HG02840 (cell line): ENCODE measurements at regions not wholly inside any gene's neighbourhood (a gene's known extent, or its start where the extent isn't known, plus 50 kb on each side); places are given as distances from the start of the nearest gene placed in this dataset.

Experiments used
- ATAC-seq: cut with Tn5 transposase; IDR thresholded peaks from one replicate; pipeline ENCODE4 v1.9.1; 2021; ENCODE audit warnings: mild to moderate bottlenecking, moderate library complexity, moderate number of reproducible peaks; ENCODE audit not compliant: unreplicated experiment, low FRiP score

- ATAC-seq: no peak
These were observed 266.8 kb downstream of the SEC14L1 start for GRCh38 chr17:77407321-77408277.

DNA sequence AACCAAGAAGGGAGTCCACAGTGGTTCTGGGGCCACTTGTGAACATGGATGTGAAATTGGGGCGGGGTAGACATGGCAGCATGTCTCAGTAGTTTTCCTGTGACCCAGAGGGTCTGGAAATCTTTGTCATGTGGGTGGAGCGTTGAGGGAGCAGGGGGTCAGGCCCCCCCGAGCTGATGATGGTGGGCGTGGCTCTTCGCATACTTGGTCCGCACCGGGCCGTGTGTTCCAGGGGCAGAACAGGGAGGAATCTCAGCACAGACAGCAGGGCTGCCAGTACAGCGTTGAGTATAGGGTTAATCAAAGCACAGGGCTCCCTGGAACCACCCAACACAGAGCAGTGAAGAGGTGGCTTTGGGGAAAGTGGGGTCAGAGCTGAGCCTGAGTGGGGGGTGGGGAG is 267.5 kb downstream of the SEC14L1 start:
- no peak for ATAC-seq

- ATAC-seq: no peak
These were observed 268.8 kb downstream of the SEC14L1 start for GRCh38 chr17:77409282-77410161.

GRCh38 chr17:77410470-77410869 is 269.7 kb downstream of the SEC14L1 start:
- ATAC-seq: no peak

- ATAC-seq: no peak
These were observed 274.1 kb downstream of the SEC14L1 start for GRCh38 chr17:77414811-77415400.

DNA sequence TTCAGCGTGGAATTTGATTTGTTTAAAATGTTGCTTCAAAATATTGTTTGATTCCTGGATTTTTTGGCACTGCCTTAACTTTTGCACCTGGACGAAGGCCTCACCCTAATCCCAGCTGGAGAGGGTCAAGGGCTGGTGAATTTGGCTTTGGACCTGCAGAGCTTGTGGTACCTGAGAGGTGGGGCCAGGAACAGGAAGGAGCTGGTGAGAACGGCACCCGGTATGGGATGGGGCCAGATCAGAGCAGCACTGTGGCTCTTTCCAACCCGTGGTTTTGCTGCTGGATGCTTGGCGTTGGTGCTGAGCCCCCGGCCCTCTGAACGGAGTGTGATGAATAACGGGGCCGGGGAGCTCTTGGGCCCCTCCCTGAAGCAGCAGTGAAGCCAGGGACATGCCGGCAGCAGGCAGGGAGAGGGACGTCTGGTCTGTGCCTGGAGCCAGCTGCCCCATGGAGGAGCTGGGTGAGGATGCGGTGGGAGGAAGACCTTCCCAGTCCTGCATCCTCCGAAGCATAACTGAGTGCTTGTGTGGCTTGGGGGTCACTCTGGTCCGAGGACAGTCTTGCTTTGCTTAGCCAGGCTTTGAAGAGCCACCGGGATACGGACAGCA is 275.4 kb downstream of the SEC14L1 start:
- ATAC-seq: no peak

- no peak for ATAC-seq
These were observed 276.8 kb downstream of the SEC14L1 start for GRCh38 chr17:77417575-77417974.

DNA sequence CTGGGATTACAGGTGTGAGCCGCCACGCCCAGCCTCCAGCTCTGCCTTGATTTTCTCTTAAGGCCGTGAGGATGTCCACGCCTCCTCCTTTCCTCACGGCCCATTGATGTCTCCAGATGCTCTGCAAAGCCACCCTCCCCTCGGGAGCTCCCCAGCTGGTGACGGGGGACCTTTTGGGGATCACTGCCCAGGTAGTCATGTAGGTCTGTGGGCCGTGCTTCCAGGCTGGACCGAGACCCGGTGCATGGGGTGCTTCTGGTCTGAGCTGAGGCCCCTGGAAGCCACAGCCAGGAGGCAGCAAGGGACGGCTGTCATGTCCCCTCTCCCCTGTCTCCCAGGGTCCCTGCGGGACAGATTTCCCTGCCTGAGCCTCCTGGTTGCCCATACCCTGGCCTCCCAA is 277.8 kb downstream of the SEC14L1 start:
- ATAC-seq: no peak

DNA sequence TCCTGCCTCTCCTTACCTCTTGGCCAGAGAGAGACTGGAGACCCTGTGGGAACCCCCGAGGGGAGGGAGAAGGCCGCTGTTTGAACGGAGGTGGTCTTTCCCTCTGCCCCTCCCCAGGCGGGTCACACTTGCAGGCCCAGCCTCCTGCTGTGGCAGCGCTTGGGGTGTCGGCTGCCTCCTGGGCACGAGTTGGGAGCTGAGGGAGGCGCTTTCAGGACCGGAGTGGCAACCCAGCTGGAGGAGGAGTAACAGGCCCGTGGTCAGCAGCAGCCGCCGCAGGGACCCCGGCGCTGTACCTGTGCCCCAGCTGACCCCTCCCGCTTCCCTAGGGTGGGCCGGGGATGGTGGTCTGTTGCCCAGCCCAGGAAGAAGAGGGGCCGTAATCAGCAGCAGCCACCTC is 278.3 kb downstream of the SEC14L1 start:
- ATAC-seq: no peak

DNA sequence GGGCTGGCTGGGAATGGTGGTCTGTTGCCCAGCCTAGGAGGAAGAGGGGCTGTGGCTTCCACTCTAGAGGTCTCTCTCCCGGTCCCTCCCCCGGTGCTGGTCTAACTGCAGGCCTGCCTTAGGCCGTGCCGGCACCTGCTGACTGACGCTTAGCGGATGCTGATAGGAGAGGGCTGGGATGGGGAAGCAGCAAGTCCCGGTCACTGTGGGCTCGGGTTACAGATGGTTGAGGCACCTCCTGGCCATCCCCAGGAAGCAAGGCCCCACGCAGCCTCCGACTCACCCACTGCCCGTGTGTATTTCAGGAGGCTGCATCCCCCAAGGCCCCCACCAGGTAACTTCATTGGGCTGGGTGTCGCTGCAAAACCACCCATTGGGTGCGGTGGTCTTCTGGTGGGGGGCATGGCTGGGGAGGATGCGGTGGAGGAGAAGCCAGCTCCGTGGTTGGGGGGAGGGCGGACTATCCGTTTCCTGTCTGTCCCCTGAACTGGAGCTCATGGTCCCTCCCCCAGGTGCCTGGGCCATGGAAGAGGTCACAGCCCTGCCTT is 278.9 kb downstream of the SEC14L1 start:
- ATAC-seq: no peak

DNA sequence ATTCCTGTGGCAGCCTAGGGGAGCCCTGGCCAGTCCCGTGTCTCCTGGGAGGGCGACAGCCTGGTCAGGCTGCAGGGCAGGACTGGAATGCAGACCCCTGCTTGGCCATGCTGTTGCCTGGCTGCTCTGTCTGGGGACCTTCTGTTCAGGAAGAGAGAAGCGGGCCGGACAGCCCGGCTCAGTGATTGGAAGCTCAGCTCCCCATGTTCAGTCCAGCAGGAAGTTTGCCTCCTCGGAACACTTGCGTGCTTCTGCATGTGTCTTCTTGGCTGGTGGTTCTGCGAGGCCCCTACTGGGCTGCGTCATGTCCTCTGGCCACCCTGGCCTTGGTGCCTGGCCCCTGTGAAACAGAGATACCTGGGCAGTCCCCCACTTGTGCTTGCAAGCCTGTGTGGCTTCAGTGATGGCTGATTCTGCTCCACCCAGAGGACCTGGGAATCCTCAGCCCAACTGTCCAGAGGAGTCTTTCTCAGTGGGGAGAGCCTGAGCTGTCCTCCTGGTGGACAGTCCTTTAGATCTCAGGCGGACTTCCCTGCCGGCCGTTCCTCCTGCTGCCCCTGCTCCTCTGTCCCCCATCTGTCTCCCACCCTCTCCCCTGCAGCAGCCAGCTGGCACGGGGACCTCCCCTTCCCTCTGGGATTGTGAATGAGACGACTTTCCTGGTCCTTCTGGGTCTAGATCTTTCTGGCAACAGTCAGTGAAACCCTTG is 279.5 kb downstream of the SEC14L1 start:
- ATAC-seq: no peak

GRCh38 chr17:77420804-77421629 is 280.2 kb downstream of the SEC14L1 start:
- no peak for ATAC-seq

- no peak for ATAC-seq
These were observed 280.8 kb downstream of the SEC14L1 start for GRCh38 chr17:77421630-77421972.

DNA sequence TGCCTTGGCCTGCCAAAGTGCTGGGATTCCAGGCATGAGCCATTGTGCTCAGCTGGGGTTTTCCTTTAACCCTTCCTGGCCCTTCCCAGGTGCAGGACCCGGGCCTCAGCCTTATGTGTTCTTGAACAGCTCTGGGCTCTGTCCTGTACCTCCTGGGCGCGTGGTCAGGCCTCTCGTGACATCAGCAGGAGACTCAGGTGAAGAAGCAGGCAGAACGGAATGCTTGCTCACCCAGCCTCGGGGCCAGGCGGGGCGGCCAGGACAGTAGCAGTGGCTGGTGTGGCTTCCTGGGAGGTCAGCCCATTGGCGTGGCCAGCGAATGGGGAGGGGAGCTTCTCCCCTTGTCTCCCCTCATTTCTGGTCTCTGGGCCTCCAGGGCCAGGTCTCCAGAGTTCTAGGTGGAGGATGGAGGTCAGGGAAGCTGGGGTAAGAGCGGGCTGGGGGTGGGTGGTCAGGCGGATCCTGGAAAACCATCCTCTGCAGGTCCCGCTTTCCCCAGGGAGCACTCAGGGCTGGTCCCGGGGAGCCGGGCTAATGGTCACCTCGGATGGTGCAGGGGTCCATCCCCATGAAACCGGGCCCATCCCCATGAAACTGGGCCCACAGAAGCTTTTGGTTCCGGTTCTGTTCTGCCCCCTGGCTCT is 281.5 kb downstream of the SEC14L1 start:
- no peak for ATAC-seq

DNA sequence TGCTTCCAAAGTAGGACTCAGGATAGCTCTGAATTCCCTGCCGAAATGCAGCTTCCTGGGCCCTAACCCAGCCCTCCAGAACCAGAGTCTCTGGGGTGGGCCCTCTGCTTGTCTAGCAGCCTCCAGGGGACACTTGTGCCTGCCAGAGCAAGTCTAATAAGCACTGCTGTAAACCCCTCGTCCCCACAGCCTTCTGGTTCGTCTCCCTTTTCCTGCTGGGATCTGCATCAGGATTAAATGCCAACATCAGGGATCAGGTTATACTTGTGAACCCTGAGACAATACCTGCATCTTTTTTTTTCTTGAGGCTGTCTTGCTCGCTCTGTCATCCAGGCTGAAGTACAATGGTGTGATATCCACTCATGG is 282.0 kb downstream of the SEC14L1 start:
- no peak for ATAC-seq

DNA sequence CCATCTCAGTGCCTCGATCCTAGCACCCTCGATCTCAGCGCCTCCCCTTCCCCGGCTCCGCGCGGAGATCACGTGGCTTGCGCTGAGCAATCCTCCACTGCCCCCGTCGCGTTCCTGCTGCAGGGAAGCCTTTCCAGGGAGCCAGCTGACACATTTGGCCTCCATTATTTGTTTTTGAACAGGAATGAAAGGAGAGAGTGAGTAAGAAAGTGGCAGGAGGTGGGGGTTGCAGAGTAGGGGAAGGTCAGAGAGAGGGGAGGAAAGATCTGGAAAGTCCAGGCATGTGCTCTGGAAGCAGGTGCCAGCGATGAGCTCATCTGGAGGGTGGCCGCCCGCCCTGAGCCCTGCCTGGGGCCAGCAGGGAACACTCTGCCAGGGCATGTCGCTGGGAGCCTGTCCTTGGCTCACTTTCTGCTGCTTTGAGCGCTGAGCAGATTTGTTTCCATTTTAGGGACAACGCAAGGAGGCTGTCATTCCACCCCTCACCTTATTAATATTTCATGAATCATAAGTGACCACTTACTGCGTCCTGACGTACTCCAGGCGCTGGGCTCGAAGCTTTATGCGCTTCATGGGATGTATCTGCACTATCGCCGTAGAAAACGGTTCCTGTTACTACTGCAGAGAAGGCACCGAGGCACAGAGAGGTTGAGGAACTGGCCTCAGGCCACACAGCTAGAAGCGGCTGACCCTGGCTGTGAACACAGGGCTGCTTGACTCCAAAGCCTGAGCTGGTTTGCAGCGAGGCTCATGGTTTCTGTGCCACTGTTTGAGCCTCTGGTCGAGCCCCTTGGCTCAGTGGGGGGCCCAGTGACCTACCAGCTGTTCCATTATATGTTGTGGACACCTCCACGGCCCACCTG is 283.1 kb downstream of the SEC14L1 start:
- no peak for ATAC-seq

DNA sequence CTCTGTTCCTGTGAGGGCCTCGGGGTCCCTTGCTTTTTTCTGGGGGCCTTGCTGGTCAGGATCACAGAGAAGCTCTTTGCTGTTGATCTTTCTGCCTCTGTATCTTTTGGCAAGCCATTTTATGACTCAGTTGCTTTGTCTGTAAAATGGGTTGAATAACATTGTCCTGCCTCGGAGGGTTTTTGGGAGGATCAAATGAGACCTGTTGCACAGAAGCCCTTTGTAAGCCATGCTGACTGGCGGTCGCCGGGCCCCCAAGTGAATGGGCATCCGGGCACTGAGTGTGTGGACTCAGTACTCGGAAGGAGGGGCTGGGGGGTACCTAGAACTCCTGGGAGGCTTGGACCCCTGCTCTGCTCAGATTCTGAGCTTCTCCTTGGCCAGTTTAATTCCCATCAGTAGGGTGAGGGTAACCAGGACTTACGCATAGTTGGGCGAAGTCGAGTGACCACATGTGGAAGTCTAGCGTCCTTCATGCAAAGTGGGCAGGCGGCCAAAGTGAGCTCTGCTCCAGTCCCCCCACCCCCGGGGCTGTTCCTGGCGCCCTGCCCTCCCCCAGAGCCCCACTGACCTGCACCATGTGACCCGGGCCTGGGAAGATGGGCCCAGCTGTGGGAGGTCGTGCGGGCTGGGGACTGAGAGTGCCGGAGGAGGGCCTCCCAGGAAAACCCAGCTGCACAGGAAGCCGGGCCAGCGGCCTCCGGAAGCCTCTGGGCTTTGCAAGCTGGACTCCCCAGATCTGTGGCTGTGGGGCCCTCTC is 284.0 kb downstream of the SEC14L1 start:
- ATAC-seq: no peak
